HepG2 (cell line): ENCODE measurements at regions not wholly inside any gene's neighbourhood (a gene's known extent, or its start where the extent isn't known, plus 50 kb on each side); places are given as distances from the start of the nearest gene placed in this dataset.

Experiments used
- ATAC-seq: fragments of 200-7000 bp; cut with Tn5 transposase; 3 replicates; pipeline ENCODE4 v1.9.1; 2020; ENCODE audit warnings: mild to moderate bottlenecking, moderate library complexity
- BruUV-seq: library from RNA; stranded (reverse); fragments of 400-500 nt; replicated peaks from 2 replicates; lab custom pipeline; 2021; lab: Mats Ljungman, UMichigan
- CTCF ChIA-PET: fragments of 300-600 bp; formaldehyde crosslinking; extraction: SDS; loops from one replicate; lab custom pipeline; 2021; ENCODE audit warnings: low total read pairs, inconsistent platforms, low intra/inter-chr PET ratio; lab: Yijun Ruan, JAX
- POLR2A ChIA-PET: fragments of 350-600 bp; sonication (Branson Sonifier 250); formaldehyde crosslinking; loops from one replicate; lab custom pipeline; 2020; ENCODE audit warnings: antibody characterized with exemption, inconsistent platforms; lab: Yijun Ruan, JAX
- DNase-seq: peaks from one replicate; pipeline ENCODE4 v3.0.0-alpha.2; 2015; ENCODE audit warnings: low spot score
- FAIRE-seq: peaks from 3 replicates; lab custom pipeline; 2011; peaks lifted over from hg19 to GRCh38; lab: Jason Lieb, UNC
- H2AFZ ChIP-seq: one replicate; pipeline ENCODE4 v1.6.1; 2011; ENCODE audit warnings: low read length, inconsistent platforms
- H3K27ac ChIP-seq: fragments of 300-600 bp; 3 replicates; pipeline ENCODE4 v1.8.0; 2011; ENCODE audit warnings: mixed run types, mild to moderate bottlenecking, mixed read lengths, low read length, inconsistent platforms; ENCODE audit not compliant: insufficient read depth; ENCODE audit errors: extremely low read length
- H3K27me3 ChIP-seq, 2 experiments: fragments of 200-600 bp in 1 of 2; 2 replicates in 1 of 2; 3 replicates in 1 of 2; pipeline versions ENCODE4 v1.6.0 to v1.8.0; 2011; ENCODE audit warnings: low read length in 2 of 2, mild to moderate bottlenecking in 2 of 2, moderate library complexity in 2 of 2, inconsistent platforms in 1 of 2; ENCODE audit not compliant: insufficient read depth in 2 of 2, control insufficient read depth in 1 of 2
- H3K36me3 ChIP-seq, 2 experiments: fragments of 200-600 bp in 1 of 2; replicated peaks in 1 of 2; 2 replicates in 1 of 2; 3 replicates in 1 of 2; pipeline versions ENCODE4 v1.5.1 to v1.8.0; 2011; ENCODE audit warnings: low read length in 2 of 2, inconsistent platforms in 1 of 2; ENCODE audit not compliant: insufficient read depth in 2 of 2, control insufficient read depth in 1 of 2
- H3K4me1 ChIP-seq: 2 replicates; pipeline ENCODE4 v1.5.1; 2012; ENCODE audit warnings: low read length, inconsistent platforms; ENCODE audit not compliant: insufficient read depth
- H3K4me2 ChIP-seq: 2 replicates; pipeline ENCODE4 v1.6.0; 2011; ENCODE audit warnings: low read depth, low read length, inconsistent platforms
- H3K4me3 ChIP-seq, 3 experiments: fragments of 200-600 bp in 1 of 3; sonication (generic), shearing (Covaris generic) in 1 of 3; replicated peaks in 1 of 3; 2 replicates each; pipeline ENCODE4 v1.5.1; 2011 to 2016; ENCODE audit warnings: low read length in 3 of 3, inconsistent platforms in 2 of 3, low read depth in 2 of 3, mild to moderate bottlenecking in 2 of 3, control low read depth in 1 of 3, mixed read lengths in 1 of 3; ENCODE audit not compliant: insufficient read depth in 1 of 3
- H3K79me2 ChIP-seq: one replicate; pipeline ENCODE4 v1.6.1; 2011; ENCODE audit warnings: low read length, inconsistent platforms; ENCODE audit not compliant: insufficient read depth
- H3K9ac ChIP-seq: 2 replicates; pipeline ENCODE4 v1.6.0; 2011; ENCODE audit warnings: mild to moderate bottlenecking, low read depth, low read length, inconsistent platforms; ENCODE audit not compliant: insufficient read depth
- H3K9me3 ChIP-seq: 2 replicates; pipeline ENCODE4 v1.5.1; 2012; ENCODE audit warnings: mild to moderate bottlenecking, low read length
- H4K20me1 ChIP-seq: 2 replicates; pipeline ENCODE4 v1.6.0; 2011; ENCODE audit warnings: inconsistent platforms, mild to moderate bottlenecking, low read length, moderate library complexity; ENCODE audit not compliant: insufficient read depth
- ELF1 ChIP-seq: sonication (generic); formaldehyde crosslinking; IDR thresholded peaks from 2 replicates; pipeline ENCODE4 v1.4.0; 2020; ENCODE audit warnings: missing genetic modification reagents
- ELF3 ChIP-seq: IDR thresholded peaks from 2 replicates; pipeline ENCODE4 v1.6.1; 2016; ENCODE audit warnings: missing genetic modification reagents, missing compliant biosample characterization
- NFATC3 ChIP-seq: sonication (generic); formaldehyde crosslinking; IDR thresholded peaks from 2 replicates; pipeline ENCODE4 v1.5.1; 2020; ENCODE audit warnings: mild to moderate bottlenecking, missing genetic modification reagents
- PITX1 ChIP-seq: sonication (generic); formaldehyde crosslinking; IDR thresholded peaks from 2 replicates; pipeline ENCODE4 v1.5.1; 2020; ENCODE audit warnings: mild to moderate bottlenecking, missing genetic modification reagents
- PLRG1 ChIP-seq: fragments of 450-650 bp; conservative IDR thresholded peaks from 2 replicates; pipeline ENCODE4 v1.6.1; 2016
- SRSF4 ChIP-seq: fragments of 200-400 bp; formaldehyde crosslinking; IDR thresholded peaks from one replicate; pipeline ENCODE4 v1.6.1; 2018; ENCODE audit warnings: mild to moderate bottlenecking, low read depth, low read length, moderate library complexity; ENCODE audit not compliant: poor library complexity, severe bottlenecking
- ZBTB1 ChIP-seq: sonication (generic); formaldehyde crosslinking; IDR thresholded peaks from 2 replicates; pipeline ENCODE4 v1.4.0; 2020; ENCODE audit warnings: missing genetic modification reagents, borderline replicate concordance
- ZC3H4 ChIP-seq: sonication (generic); formaldehyde crosslinking; IDR thresholded peaks from 2 replicates; pipeline ENCODE4 v1.4.0; 2020; ENCODE audit warnings: missing genetic modification reagents, borderline replicate concordance
- ZNF20 ChIP-seq: sonication (generic); formaldehyde crosslinking; IDR thresholded peaks from 2 replicates; pipeline ENCODE4 v1.4.0; 2020; ENCODE audit warnings: mild to moderate bottlenecking, moderate library complexity, missing genetic modification reagents
- ZNF614 ChIP-seq: IDR thresholded peaks from 2 replicates; pipeline ENCODE4 v1.6.1; 2018; ENCODE audit warnings: missing biosample characterization, missing genetic modification reagents, inconsistent platforms, borderline replicate concordance
- ZNF616 ChIP-seq: sonication (generic); formaldehyde crosslinking; IDR thresholded peaks from 2 replicates; pipeline ENCODE4 v1.5.0; 2020; ENCODE audit warnings: low read depth, mild to moderate bottlenecking, missing genetic modification reagents
- WGBS: methylation state at CpG from one replicate; pipeline ENCODE4 v1.1.6; 2017; ENCODE audit warnings: low lambda C conversion rate; 5-methylcytosine and 5-hydroxymethylcytosine counted together
- in situ Hi-C: cut with HindIII; loops from 2 replicates; pipeline ENCODE4 v1.10.0; 2017; ENCODE audit warnings: low pct_unique_long_range_greater_than_20kb; ENCODE audit not compliant: extremely low pct_ligation_motif_present
- intact Hi-C: fragments of 100-400 bp; cut with micrococcal nuclease; formaldehyde crosslinking; loops from one replicate; pipeline ENCODE4 v1.10.0; 2022; ENCODE audit not compliant: unreplicated experiment
- TF ChIP-seq, protein P1 (sequence below): sonication (generic); formaldehyde crosslinking; IDR thresholded peaks from 2 replicates; pipeline ENCODE4 v1.4.0; 2020; ENCODE audit warnings: missing genetic modification reagents
- TF ChIP-seq, protein P2 (sequence below): sonication (generic); formaldehyde crosslinking; IDR thresholded peaks from 2 replicates; pipeline ENCODE4 v1.5.0; 2020; ENCODE audit warnings: mild to moderate bottlenecking, missing genetic modification reagents, borderline replicate concordance

DNA sequence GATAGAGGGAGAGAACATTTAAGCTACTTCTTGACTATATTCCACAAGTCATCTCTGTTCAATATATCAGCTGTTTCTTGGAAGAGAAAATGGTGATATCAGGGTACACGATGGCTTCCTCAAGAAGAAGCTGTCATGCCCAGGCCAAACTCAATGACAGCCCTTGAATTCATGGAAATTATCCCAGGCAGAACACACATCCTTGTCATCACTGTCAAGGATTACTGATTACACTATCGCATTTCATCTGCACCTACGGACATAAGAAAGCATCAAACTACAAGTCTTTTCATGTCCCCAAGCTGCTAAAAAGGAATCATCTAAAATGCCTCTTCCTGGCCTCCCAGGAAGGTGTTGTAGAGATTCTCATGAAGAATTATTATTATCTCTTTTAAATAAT is 165.2 kb upstream of the SLC7A11 start:
- FAIRE-seq (no peak), ATAC-seq (no peak), DNase-seq (no peak)
- Histone ChIP-seq H3K4me2 (no peak overlapping the region), H3K4me1 (peaks cover 1% of the 10 kb centered on the region; the same call in 1 of the 2 replicates), H3K27ac (no peak overlapping the region), H3K9ac (no peak overlapping the region), H3K36me3 (no peaks in the 10 kb centered on the region), H3K79me2 (no peaks in the 10 kb centered on the region), H4K20me1 (no peaks in the 10 kb centered on the region), H3K9me3 (no peaks in the 10 kb centered on the region), H3K27me3 (no peaks in the 10 kb centered on the region; a peak in 1 of 5 replicates), H3K4me3 (no peak overlapping the region), H2AFZ (no peak overlapping the region)
- intact Hi-C loops (no loop called here), in situ Hi-C loops (no loop called here)
- WGBS, result 63% methylated on average over 3 of the region's 3 CpGs
- TF ChIP-seq, protein P1, sequence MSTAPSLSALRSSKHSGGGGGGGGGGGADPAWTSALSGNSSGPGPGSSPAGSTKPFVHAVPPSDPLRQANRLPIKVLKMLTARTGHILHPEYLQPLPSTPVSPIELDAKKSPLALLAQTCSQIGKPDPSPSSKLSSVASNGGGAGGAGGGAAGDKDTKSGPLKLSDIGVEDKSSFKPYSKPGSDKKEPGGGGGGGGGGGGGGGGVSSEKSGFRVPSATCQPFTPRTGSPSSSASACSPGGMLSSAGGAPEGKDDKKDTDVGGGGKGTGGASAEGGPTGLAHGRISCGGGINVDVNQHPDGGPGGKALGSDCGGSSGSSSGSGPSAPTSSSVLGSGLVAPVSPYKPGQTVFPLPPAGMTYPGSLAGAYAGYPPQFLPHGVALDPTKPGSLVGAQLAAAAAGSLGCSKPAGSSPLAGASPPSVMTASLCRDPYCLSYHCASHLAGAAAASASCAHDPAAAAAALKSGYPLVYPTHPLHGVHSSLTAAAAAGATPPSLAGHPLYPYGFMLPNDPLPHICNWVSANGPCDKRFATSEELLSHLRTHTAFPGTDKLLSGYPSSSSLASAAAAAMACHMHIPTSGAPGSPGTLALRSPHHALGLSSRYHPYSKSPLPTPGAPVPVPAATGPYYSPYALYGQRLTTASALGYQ (CRISPR knock-in tag), result no peak
- no peak for TF ChIP-seq ZNF614 (CRISPR knock-in tag)
- no peak for TF ChIP-seq SRSF4
- TF ChIP-seq, protein P2, sequence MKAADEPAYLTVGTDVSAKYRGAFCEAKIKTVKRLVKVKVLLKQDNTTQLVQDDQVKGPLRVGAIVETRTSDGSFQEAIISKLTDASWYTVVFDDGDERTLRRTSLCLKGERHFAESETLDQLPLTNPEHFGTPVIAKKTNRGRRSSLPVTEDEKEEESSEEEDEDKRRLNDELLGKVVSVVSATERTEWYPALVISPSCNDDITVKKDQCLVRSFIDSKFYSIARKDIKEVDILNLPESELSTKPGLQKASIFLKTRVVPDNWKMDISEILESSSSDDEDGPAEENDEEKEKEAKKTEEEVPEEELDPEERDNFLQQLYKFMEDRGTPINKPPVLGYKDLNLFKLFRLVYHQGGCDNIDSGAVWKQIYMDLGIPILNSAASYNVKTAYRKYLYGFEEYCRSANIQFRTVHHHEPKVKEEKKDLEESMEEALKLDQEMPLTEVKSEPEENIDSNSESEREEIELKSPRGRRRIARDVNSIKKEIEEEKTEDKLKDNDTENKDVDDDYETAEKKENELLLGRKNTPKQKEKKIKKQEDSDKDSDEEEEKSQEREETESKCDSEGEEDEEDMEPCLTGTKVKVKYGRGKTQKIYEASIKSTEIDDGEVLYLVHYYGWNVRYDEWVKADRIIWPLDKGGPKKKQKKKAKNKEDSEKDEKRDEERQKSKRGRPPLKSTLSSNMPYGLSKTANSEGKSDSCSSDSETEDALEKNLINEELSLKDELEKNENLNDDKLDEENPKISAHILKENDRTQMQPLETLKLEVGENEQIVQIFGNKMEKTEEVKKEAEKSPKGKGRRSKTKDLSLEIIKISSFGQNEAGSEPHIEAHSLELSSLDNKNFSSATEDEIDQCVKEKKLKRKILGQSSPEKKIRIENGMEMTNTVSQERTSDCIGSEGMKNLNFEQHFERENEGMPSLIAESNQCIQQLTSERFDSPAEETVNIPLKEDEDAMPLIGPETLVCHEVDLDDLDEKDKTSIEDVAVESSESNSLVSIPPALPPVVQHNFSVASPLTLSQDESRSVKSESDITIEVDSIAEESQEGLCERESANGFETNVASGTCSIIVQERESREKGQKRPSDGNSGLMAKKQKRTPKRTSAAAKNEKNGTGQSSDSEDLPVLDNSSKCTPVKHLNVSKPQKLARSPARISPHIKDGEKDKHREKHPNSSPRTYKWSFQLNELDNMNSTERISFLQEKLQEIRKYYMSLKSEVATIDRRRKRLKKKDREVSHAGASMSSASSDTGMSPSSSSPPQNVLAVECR (CRISPR knock-in tag), result no peak
- no peak for TF ChIP-seq ELF3 (CRISPR knock-in tag)
- no peak for TF ChIP-seq ZBTB1
- no peak for TF ChIP-seq ZC3H4 (CRISPR knock-in tag)
- TF ChIP-seq ZNF616 (CRISPR knock-in tag), result no peak
- no peak for TF ChIP-seq PLRG1
- TF ChIP-seq ZNF20 (CRISPR knock-in tag), result no peak
- TF ChIP-seq PITX1, result no peak
- no peak for TF ChIP-seq NFATC3
- no peak for TF ChIP-seq ELF1
- POLR2A ChIA-PET, result no interaction called here
- CTCF ChIA-PET, result no interaction called here
- BruUV-seq, result no TSS peak
